CD4-positive, CD25-positive, alpha-beta regulatory T cell (primary cell): ENCODE measurements at regions not wholly inside any gene's neighbourhood (a gene's known extent, or its start where the extent isn't known, plus 50 kb on each side); places are given as distances from the start of the nearest gene placed in this dataset.

ENCODE experiments used
- ATAC-seq, 2 donors: fragments of 150-1000 bp; cut with Tn5 transposase; one replicate each; pipeline ENCODE4 v1.10.0; 2021; ENCODE audit warnings: low read depth in 2 of 2, moderate number of reproducible peaks in 2 of 2, moderate library complexity in 1 of 2
- DNase-seq, 3 donors: peaks; one replicate each; pipeline versions ENCODE4 v3.0.0 to v3.0.0-alpha.2; 2012 to 2022; ENCODE audit warnings: mixed read lengths in 1 of 3
- H3K27ac ChIP-seq: one replicate; pipeline ENCODE4 v1.7.0; 2013; ENCODE audit warnings: mild to moderate bottlenecking, low read length; ENCODE audit not compliant: insufficient read depth, poor library complexity, severe bottlenecking
- H3K27me3 ChIP-seq: one replicate; pipeline ENCODE4 v1.7.0; 2013; ENCODE audit warnings: low read length; ENCODE audit not compliant: control insufficient read depth, insufficient read depth
- H3K36me3 ChIP-seq: one replicate; pipeline ENCODE4 v1.7.0; 2013; ENCODE audit warnings: mild to moderate bottlenecking, low read length, moderate library complexity; ENCODE audit not compliant: control insufficient read depth, insufficient read depth
- H3K4me1 ChIP-seq: 2 replicates; pipeline ENCODE4 v1.7.0; 2013; ENCODE audit warnings: mild to moderate bottlenecking, low read length; ENCODE audit not compliant: insufficient read depth, control insufficient read depth, poor library complexity, severe bottlenecking
- H3K4me3 ChIP-seq: one replicate; pipeline ENCODE4 v1.7.0; 2013; ENCODE audit warnings: low read depth, mild to moderate bottlenecking, low read length, moderate library complexity
- H3K9me3 ChIP-seq, 2 experiments: 1 replicate in 1 of 2; 2 replicates in 1 of 2; pipeline ENCODE4 v1.7.0; 2013; ENCODE audit warnings: low read length in 2 of 2, mild to moderate bottlenecking in 1 of 2, moderate library complexity in 1 of 2; ENCODE audit not compliant: control insufficient read depth in 2 of 2
- H3K27ac Mint-ChIP-seq, 3 donors: one replicate each; pipeline ENCODE4 v1.8.0; 2020 to 2022; ENCODE audit warnings: mild to moderate bottlenecking in 3 of 3, mixed read lengths in 3 of 3, moderate library complexity in 2 of 3
- H3K27me3 Mint-ChIP-seq: one replicate; pipeline ENCODE4 v1.8.0; 2022; ENCODE audit warnings: mild to moderate bottlenecking, mixed read lengths
- H3K36me3 Mint-ChIP-seq: one replicate; pipeline ENCODE4 v1.8.0; 2020; ENCODE audit warnings: mixed read lengths
- H3K4me1 Mint-ChIP-seq, 4 donors: one replicate each; pipeline ENCODE4 v1.8.0; 2020 to 2022; ENCODE audit warnings: mixed read lengths in 4 of 4, mild to moderate bottlenecking in 1 of 4
- H3K4me3 Mint-ChIP-seq, 4 donors: one replicate each; pipeline ENCODE4 v1.8.0; 2020 to 2022; ENCODE audit warnings: mild to moderate bottlenecking in 4 of 4, mixed read lengths in 4 of 4, moderate library complexity in 3 of 4
- H3K9me3 Mint-ChIP-seq, 7 donors: one replicate each; pipeline ENCODE4 v1.8.0; 2020 to 2022; ENCODE audit warnings: mixed read lengths in 7 of 7, mild to moderate bottlenecking in 3 of 7, moderate library complexity in 2 of 7

DNA sequence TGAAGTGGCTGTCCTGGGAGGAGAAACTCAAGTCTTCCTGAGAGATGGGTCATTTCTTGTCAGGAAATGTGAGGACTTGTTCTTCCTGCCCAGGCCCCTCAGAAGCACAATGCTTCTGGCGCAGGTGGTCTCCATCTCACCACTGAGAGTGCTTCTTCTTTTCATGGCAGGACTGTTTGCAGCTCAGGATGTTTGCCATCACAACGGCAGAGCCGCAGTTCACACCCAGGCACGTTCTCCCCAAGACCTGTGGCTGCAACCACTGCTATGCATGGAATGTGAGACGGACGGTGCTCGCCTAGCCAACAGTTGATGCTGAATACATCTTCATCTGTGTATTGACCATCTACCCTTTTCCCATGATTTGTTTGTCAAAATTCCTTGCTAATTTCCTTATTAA is 216.3 kb downstream of the GADD45G start:
- Mint-ChIP-seq H3K4me3 (no peak overlapping the region), H3K27me3 (peaks cover 16% of the 10 kb centered on the region), H3K36me3 (peaks cover 3% of the 10 kb centered on the region), H3K9me3 (no peaks in the 10 kb centered on the region), H3K4me1 (no peaks in the 10 kb centered on the region), H3K27ac (no peak overlapping the region)
- Histone ChIP-seq H3K27ac (no peak overlapping the region), H3K4me3 (no peak overlapping the region), H3K36me3 (no peaks in the 10 kb centered on the region), H3K4me1 (no peaks in the 10 kb centered on the region), H3K9me3 (no peaks in the 10 kb centered on the region), H3K27me3 (peaks cover 1% of the 10 kb centered on the region)
- no peak for DNase-seq
- no peak for ATAC-seq

DNA sequence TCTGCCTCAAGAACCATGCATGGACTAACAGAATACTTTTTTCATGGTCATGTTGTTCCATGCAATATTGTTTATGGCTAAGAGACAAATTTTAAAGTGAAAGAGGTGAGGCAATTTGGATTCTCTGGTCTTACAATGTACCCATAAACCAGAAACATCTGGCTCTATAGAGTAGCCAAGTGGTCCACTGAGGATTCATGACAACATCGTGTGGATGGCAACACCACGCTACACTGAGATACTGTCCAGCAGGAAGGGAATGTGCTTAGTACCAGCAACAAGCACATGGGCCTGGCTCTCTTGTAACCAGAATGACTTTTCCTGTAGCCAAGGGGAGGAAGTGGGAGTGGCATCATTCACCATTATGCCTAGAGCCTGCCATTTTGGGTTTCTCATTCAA is 218.2 kb downstream of the GADD45G start:
- H3K27ac ChIP-seq, result no peak overlapping the region
- peaks cover 0 to 8% (median 5%) of the 10 kb centered on the region in 4 donors for H3K4me1 Mint-ChIP-seq

DNA sequence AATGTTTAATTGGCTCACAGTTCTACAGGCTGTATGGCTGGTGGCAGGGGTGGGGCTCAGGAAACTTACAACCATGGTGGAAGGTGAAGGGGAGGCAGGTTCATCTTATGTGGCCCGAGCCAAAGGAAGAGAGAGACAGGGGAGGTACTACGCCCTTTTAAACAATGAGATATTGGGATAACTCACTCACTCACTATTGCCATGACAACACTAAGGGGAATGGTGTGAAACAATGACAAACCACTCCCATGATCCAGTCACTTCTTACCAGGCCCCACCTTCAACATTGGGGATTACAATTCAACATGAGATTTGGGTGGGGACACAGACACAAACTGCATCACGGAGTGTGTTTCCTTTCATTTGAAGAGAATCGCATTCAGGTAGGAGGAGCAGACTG is 220.9 kb downstream of the GADD45G start:
- Histone ChIP-seq H3K4me1 (peaks cover 3% of the 10 kb centered on the region), H3K36me3 (no peaks in the 10 kb centered on the region), H3K9me3 (no peaks in the 10 kb centered on the region), H3K4me3 (no peak overlapping the region), H3K27ac (no peak overlapping the region), H3K27me3 (peaks cover 1% of the 10 kb centered on the region)
- ATAC-seq (no peak), DNase-seq (no peak)
- Mint-ChIP-seq H3K27ac (no peak overlapping the region), H3K27me3 (peaks cover 34% of the 10 kb centered on the region), H3K4me1 (peaks cover 0 to 15% (median 6%) of the 10 kb centered on the region in 4 donors), H3K36me3 (no peaks in the 10 kb centered on the region), H3K4me3 (no peak overlapping the region), H3K9me3 (peaks cover 0 to 7% (median 1%) of the 10 kb centered on the region in 7 donors)

More for the DNA sequence above, 218.2 kb downstream of the GADD45G start:
- ATAC-seq (no peak), DNase-seq (no peak)
- Histone ChIP-seq H3K36me3 (no peaks in the 10 kb centered on the region), H3K27me3 (peaks cover 1% of the 10 kb centered on the region), H3K9me3 (no peaks in the 10 kb centered on the region), H3K4me1 (no peaks in the 10 kb centered on the region), H3K4me3 (no peak overlapping the region)
- peaks cover 3% of the 10 kb centered on the region for H3K36me3 Mint-ChIP-seq
- peaks cover 0 to 2% (median 0%) of the 10 kb centered on the region in 7 donors for H3K9me3 Mint-ChIP-seq
- no peak overlapping the region for H3K4me3 Mint-ChIP-seq
- H3K27ac Mint-ChIP-seq, result no peak overlapping the region
- H3K27me3 Mint-ChIP-seq, result peaks cover 20% of the 10 kb centered on the region

DNA sequence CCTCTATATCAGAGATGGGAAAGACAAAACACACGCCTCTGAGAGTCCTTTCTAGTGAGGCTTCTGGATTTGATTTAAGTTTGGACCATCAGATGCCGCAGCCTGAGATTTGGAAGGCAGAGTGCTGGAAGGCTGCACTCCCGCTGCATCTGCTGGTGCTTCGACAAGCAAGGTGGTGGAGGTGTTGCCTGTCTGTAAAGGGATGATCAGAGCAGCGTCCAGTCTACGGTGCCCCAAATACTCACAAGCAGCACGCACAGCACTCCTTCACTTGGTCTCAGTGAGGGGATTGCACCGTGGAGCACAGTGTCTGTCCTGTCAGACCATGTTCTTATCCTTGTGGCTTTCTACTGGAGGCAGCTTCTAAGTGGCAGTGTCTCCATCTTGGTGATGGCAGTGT is 221.4 kb downstream of the GADD45G start:
- no peaks in the 10 kb centered on the region for H3K9me3 ChIP-seq
- H3K27me3 ChIP-seq, result peaks cover under 1% of the 10 kb centered on the region
- ATAC-seq, result no peak
- H3K27ac Mint-ChIP-seq, result peak overlapping the region in 1 of 3 donors; percentile 5
- H3K27ac ChIP-seq, result no peak overlapping the region
- no peak for DNase-seq
- peaks cover 0 to 15% (median 6%) of the 10 kb centered on the region in 4 donors for H3K4me1 Mint-ChIP-seq
- H3K27me3 Mint-ChIP-seq, result peaks cover 38% of the 10 kb centered on the region
- peaks cover 3% of the 10 kb centered on the region for H3K4me1 ChIP-seq
- peaks cover 0 to 8% (median 3%) of the 10 kb centered on the region in 7 donors for H3K9me3 Mint-ChIP-seq
- H3K4me3 ChIP-seq, result no peak overlapping the region
- H3K36me3 Mint-ChIP-seq, result no peaks in the 10 kb centered on the region
- H3K36me3 ChIP-seq, result no peaks in the 10 kb centered on the region
- H3K4me3 Mint-ChIP-seq, result no peak overlapping the region

DNA sequence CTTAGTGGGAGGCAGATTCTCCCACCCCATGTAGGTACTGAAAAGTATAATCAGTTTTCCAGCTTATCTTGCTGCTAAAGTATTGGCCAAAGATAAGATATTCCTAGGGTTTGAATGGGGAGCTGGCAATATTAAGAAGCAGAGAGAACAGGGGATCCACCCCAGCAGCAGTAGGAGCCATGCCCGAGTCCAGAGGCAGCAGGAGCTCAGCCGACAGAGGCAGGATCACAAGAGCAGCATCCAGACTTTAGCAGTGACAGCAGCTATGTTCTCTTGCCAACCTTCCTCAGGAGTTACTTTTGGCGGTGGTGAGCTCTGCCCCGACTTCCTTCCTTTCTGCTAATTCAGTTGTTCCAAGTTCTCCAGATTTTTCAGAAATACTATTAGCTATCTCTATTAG is 224.5 kb downstream of the GADD45G start:
- Mint-ChIP-seq H3K9me3 (peaks cover 0 to 8% (median 3%) of the 10 kb centered on the region in 7 donors), H3K27ac (no peak overlapping the region), H3K4me3 (no peak overlapping the region), H3K4me1 (peaks cover 0 to 15% (median 6%) of the 10 kb centered on the region in 4 donors), H3K36me3 (no peaks in the 10 kb centered on the region), H3K27me3 (peaks cover 38% of the 10 kb centered on the region)
- Histone ChIP-seq H3K27ac (no peak overlapping the region), H3K4me3 (no peak overlapping the region), H3K27me3 (no peaks in the 10 kb centered on the region), H3K36me3 (no peaks in the 10 kb centered on the region), H3K4me1 (peaks cover 3% of the 10 kb centered on the region), H3K9me3 (no peaks in the 10 kb centered on the region)
- ATAC-seq, result no peak
- no peak for DNase-seq

DNA sequence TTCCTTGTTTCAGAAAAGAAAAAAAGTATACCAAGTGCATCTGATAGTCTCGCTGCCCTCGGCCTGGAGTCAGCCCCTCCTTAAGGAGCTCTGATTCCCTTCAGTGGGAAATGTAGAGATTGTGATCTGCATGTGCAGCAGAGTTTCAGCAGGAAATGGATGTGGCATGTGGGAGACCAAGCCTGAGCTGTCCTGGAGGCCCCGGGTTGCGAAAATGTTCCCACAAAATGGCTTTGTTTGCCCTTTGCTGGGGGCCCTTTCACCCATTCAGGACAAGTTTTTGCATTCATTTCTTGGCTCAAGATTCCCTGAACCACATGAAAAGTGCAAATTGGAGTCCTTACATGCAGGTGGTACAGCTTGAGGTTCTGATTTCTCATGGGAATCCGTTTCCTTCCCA is 230.9 kb downstream of the GADD45G start:
- Mint-ChIP-seq H3K4me1 (no peaks in the 10 kb centered on the region), H3K4me3 (no peak overlapping the region), H3K27me3 (peaks cover 43% of the 10 kb centered on the region), H3K9me3 (peaks cover 0 to 6% (median 1%) of the 10 kb centered on the region in 7 donors), H3K27ac (no peak overlapping the region), H3K36me3 (no peaks in the 10 kb centered on the region)
- Histone ChIP-seq H3K9me3 (no peaks in the 10 kb centered on the region), H3K36me3 (no peaks in the 10 kb centered on the region), H3K4me1 (no peaks in the 10 kb centered on the region), H3K4me3 (no peak overlapping the region), H3K27ac (no peak overlapping the region), H3K27me3 (no peaks in the 10 kb centered on the region)
- DNase-seq, result no peak
- no peak for ATAC-seq

DNA sequence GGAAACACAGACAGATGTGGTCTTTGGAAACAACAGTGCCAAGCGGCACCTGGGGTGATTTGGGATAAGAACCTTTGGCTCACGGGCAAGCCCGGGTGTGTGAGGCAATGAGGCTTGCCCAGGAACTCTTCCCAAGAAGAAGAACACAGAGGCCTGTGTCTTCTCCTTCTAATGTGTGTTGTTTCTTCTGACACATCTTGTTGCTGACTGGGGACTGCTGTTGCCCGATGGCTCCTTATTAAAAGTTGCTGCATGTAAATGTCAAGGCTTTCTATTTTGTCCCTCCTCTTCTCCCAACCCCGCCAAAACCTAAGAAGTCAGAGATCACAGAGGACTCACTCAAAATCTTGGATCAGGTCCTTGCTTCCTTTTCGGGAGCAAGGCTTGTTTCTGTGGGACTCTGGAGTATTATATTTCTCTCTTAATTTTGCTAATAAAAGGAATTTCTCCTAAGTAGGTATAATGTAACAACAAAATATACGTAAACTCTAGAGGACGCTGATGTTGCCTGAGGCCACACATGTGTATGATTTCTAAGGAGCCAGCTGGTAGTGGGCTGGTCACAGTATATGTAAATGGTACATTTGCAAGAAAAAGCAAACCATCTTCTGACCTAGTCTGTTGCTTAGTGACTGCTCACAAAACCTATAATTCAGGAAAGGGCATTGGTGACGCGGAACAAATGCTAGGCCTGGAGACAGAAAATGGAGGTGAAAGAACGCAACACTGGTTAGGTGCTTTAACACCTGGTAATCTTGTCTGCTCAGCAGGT is 232.5 kb downstream of the GADD45G start:
- Mint-ChIP-seq H3K36me3 (no peaks in the 10 kb centered on the region), H3K9me3 (peaks cover 0 to 4% (median 0%) of the 10 kb centered on the region in 7 donors), H3K27me3 (peaks cover 37% of the 10 kb centered on the region), H3K4me1 (no peaks in the 10 kb centered on the region), H3K4me3 (no peak overlapping the region), H3K27ac (peak overlapping the region in 1 of 3 donors; percentile 50)
- DNase-seq (no peak), ATAC-seq (no peak)
- no peaks in the 10 kb centered on the region for H3K36me3 ChIP-seq
- no peaks in the 10 kb centered on the region for H3K27me3 ChIP-seq
- H3K27ac ChIP-seq, result no peak overlapping the region
- H3K9me3 ChIP-seq, result no peaks in the 10 kb centered on the region
- H3K4me3 ChIP-seq, result no peak overlapping the region
- H3K4me1 ChIP-seq, result no peaks in the 10 kb centered on the region

DNA sequence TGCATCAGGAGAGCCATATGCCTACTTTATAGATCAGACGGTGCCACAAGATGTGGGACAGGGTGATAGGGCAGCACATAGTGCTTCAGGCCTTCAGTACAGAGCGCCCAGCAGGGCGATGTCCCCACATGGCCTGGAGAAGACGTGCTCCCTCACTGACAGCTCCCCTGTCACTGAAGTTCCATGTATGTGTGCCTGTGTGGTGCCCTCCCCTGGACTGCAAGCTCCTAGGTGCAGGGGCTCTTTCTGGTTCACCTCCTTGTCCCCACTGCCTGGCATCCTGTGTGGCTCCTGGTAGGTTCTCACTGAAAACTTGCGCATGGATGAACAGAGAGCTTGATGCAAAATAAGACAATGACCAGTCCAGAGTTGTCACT is 233.1 kb downstream of the GADD45G start:
- H3K36me3 ChIP-seq, result no peaks in the 10 kb centered on the region
- no peaks in the 10 kb centered on the region for H3K27me3 ChIP-seq
- ATAC-seq, result no peak
- no peaks in the 10 kb centered on the region for H3K4me1 ChIP-seq
- peaks cover 35% of the 10 kb centered on the region for H3K27me3 Mint-ChIP-seq
- H3K27ac ChIP-seq, result no peak overlapping the region
- no peak for DNase-seq
- H3K4me3 ChIP-seq, result no peak overlapping the region
- no peaks in the 10 kb centered on the region for H3K4me1 Mint-ChIP-seq
- H3K9me3 Mint-ChIP-seq, result peaks cover 0 to 4% (median 0%) of the 10 kb centered on the region in 7 donors
- peak overlapping the region in 2 of 3 donors; percentile 33 to 50 for H3K27ac Mint-ChIP-seq
- no peaks in the 10 kb centered on the region for H3K36me3 Mint-ChIP-seq
- no peaks in the 10 kb centered on the region for H3K9me3 ChIP-seq
- no peak overlapping the region for H3K4me3 Mint-ChIP-seq
